Fibroblast of lung (primary cell): ENCODE measurements at regions not wholly inside any gene's neighbourhood (a gene's known extent, or its start where the extent isn't known, plus 50 kb on each side); places are given as distances from the start of the nearest gene placed in this dataset.

ENCODE experiments used
- DNase-seq, 2 donors: peaks; one replicate each; pipeline versions ENCODE4 v3.0.0 to v3.0.0-alpha.2; 2010; ENCODE audit warnings: low read depth in 2 of 2
- H2AFZ ChIP-seq: 2 replicates; pipeline ENCODE4 v1.5.1; 2012; ENCODE audit warnings: low read length, control low read depth, inconsistent platforms
- H3K27ac ChIP-seq: 2 replicates; pipeline ENCODE4 v1.5.1; 2011; ENCODE audit warnings: low read length, control low read depth; ENCODE audit not compliant: insufficient read depth
- H3K27me3 ChIP-seq: 2 replicates; pipeline ENCODE4 v1.5.1; 2011; ENCODE audit warnings: mild to moderate bottlenecking, low read length; ENCODE audit not compliant: control insufficient read depth, insufficient read depth
- H3K36me3 ChIP-seq: 2 replicates; pipeline ENCODE4 v1.5.1; 2011; ENCODE audit warnings: low read length; ENCODE audit not compliant: control insufficient read depth, insufficient read depth
- H3K4me1 ChIP-seq: 2 replicates; pipeline ENCODE4 v1.5.1; 2011; ENCODE audit warnings: low read length; ENCODE audit not compliant: control insufficient read depth, insufficient read depth; ENCODE audit errors: extremely low read depth
- H3K4me2 ChIP-seq: 2 replicates; pipeline ENCODE4 v1.5.1; 2011; ENCODE audit warnings: low read length, control low read depth; ENCODE audit not compliant: insufficient read depth; ENCODE audit errors: extremely low read depth
- H3K4me3 ChIP-seq, 4 experiments: fragments of 200-600 bp in 1 of 4; sonication (generic) in 1 of 4; replicated peaks in 1 of 4; 2 replicates each; pipeline ENCODE4 v1.5.1; 2011 to 2016; ENCODE audit warnings: low read length in 4 of 4, low read depth in 3 of 4, mild to moderate bottlenecking in 3 of 4, control low read depth in 2 of 4, inconsistent platforms in 1 of 4, mixed read lengths in 1 of 4; ENCODE audit not compliant: insufficient read depth in 1 of 4; ENCODE audit errors: control extremely low read depth in 1 of 4
- H3K79me2 ChIP-seq: 2 replicates; pipeline ENCODE4 v1.5.1; 2012; ENCODE audit warnings: mild to moderate bottlenecking, low read length, inconsistent platforms; ENCODE audit not compliant: control insufficient read depth, insufficient read depth
- H3K9ac ChIP-seq: 2 replicates; pipeline ENCODE4 v1.5.1; 2011; ENCODE audit warnings: mild to moderate bottlenecking, low read length, control low read depth; ENCODE audit not compliant: insufficient read depth
- H3K9me3 ChIP-seq: 2 replicates; pipeline ENCODE4 v1.5.1; 2012; ENCODE audit warnings: low read depth, low read length; ENCODE audit not compliant: control insufficient read depth, insufficient read depth
- H4K20me1 ChIP-seq: 2 replicates; pipeline ENCODE4 v1.5.1; 2011; ENCODE audit warnings: low read length; ENCODE audit not compliant: control insufficient read depth, insufficient read depth; ENCODE audit errors: extremely low read depth
- CTCF ChIP-seq, 2 donors: IDR thresholded peaks in 1 of 2; conservative IDR thresholded peaks in 1 of 2; 1 replicate in 1 of 2; 2 replicates in 1 of 2; pipeline ENCODE4 v1.5.1; 2011 to 2012; ENCODE audit warnings: low read length in 2 of 2, control low read depth in 1 of 2, inconsistent platforms in 1 of 2, low read depth in 1 of 2, mild to moderate bottlenecking in 1 of 2
- EZH2 ChIP-seq: IDR thresholded peaks from 2 replicates; pipeline ENCODE4 v1.5.1; 2012; ENCODE audit warnings: low read length, control low read depth, mild to moderate bottlenecking; ENCODE audit errors: missing control alignments

- no peak overlapping the region for H3K9ac ChIP-seq
- H4K20me1 ChIP-seq, result no peaks in the 10 kb centered on the region
- TF ChIP-seq EZH2 (no peak), CTCF (conservative IDR thresholded peaks at IDR 0.05 in 1 of 2, IDR thresholded peaks at IDR 0.05 in 1 of 2; ENCODE audit: low read depth in 1 of 2, low read length in 2 of 2) (no peak)
- H3K27ac ChIP-seq, result no peak overlapping the region
- H2AFZ ChIP-seq, result no peak overlapping the region
- no peak for DNase-seq
- no peaks in the 10 kb centered on the region for H3K36me3 ChIP-seq
- no peak overlapping the region for H3K4me3 ChIP-seq
- no peak overlapping the region for H3K4me2 ChIP-seq
- no peaks in the 10 kb centered on the region for H3K9me3 ChIP-seq
- H3K79me2 ChIP-seq, result no peaks in the 10 kb centered on the region
- no peaks in the 10 kb centered on the region for H3K27me3 ChIP-seq
- no peaks in the 10 kb centered on the region for H3K4me1 ChIP-seq
These were observed 641.1 kb downstream of the RNF144B start for GRCh38 chr6:19028201-19028600.

- no peak for DNase-seq
- Histone ChIP-seq H3K36me3 (no peaks in the 10 kb centered on the region), H3K27me3 (no peaks in the 10 kb centered on the region), H3K4me2 (no peak overlapping the region), H3K9ac (no peak overlapping the region), H3K4me3 (no peak overlapping the region), H3K27ac (no peak overlapping the region), H3K4me1 (no peaks in the 10 kb centered on the region), H2AFZ (no peak overlapping the region), H4K20me1 (no peaks in the 10 kb centered on the region), H3K9me3 (no peaks in the 10 kb centered on the region), H3K79me2 (no peaks in the 10 kb centered on the region)
- TF ChIP-seq EZH2 (no peak), CTCF (conservative IDR thresholded peaks at IDR 0.05 in 1 of 2, IDR thresholded peaks at IDR 0.05 in 1 of 2; ENCODE audit: low read depth in 1 of 2, low read length in 2 of 2) (no peak)
These were observed 645.6 kb downstream of the RNF144B start for GRCh38 chr6:19032591-19033295.

- Histone ChIP-seq H3K9ac (no peak overlapping the region), H3K4me1 (no peaks in the 10 kb centered on the region), H2AFZ (no peak overlapping the region), H3K36me3 (no peaks in the 10 kb centered on the region), H4K20me1 (no peaks in the 10 kb centered on the region), H3K27me3 (no peaks in the 10 kb centered on the region), H3K4me2 (no peak overlapping the region), H3K4me3 (no peak overlapping the region), H3K79me2 (no peaks in the 10 kb centered on the region), H3K27ac (no peak overlapping the region), H3K9me3 (no peaks in the 10 kb centered on the region)
- no peak for TF ChIP-seq CTCF (conservative IDR thresholded peaks at IDR 0.05 in 1 of 2, IDR thresholded peaks at IDR 0.05 in 1 of 2; ENCODE audit: low read depth in 1 of 2, low read length in 2 of 2)
- TF ChIP-seq EZH2, result no peak
- DNase-seq, result no peak
These were observed 646.5 kb downstream of the RNF144B start for GRCh38 chr6:19033683-19034082.
